ENCODE measurements at regions not wholly inside any gene's neighbourhood (a gene's known extent, or its start where the extent isn't known, plus 50 kb on each side); places are given as distances from the start of the nearest gene placed in this dataset.

DNA sequence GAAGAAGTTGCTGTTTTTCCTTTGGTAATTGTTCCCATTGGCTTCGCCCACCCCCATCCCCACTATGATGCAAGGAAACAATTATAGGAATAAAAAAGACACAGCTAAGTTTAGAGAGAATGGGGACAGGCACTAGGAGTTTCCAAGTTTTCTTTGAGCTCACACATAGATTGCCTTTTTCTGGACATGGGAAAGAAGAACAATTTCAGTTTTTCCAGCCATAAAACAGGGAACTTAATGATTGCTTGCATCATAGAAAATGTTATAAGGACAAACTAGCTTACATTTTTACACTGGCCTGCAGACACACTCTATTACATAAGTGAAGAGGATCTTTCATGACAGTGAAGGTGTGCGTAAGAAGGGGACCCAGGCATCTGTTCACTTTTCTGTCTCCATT lies 142.3 kb upstream of the ZFHX3 start:
- H3K9me1 ChIP-seq (ENCODE audit: control insufficient read depth, extremely low read depth, insufficient read depth, low read length) = no peaks in the 10 kb centered on the region
- FAIRE-seq = no peak
- H3K4me2 ChIP-seq (ENCODE audit: control insufficient read depth, extremely low read depth, insufficient read depth, low read depth, low read length) = no peak overlapping the region
- H4K20me1 ChIP-seq (ENCODE audit: control insufficient read depth, extremely low read depth, insufficient read depth, low read length) = no peaks in the 10 kb centered on the region
- peaks cover 8% of the 10 kb centered on the region for H3K27me3 ChIP-seq (ENCODE audit: control insufficient read depth, extremely low read depth, insufficient read depth, low read length)
- no peaks in the 10 kb centered on the region for H3K36me3 ChIP-seq (ENCODE audit: control insufficient read depth in 2 of 2, extremely low read depth in 1 of 2, insufficient read depth in 2 of 2, low read length in 2 of 2)
- H3K9ac ChIP-seq (ENCODE audit: control insufficient read depth, extremely low read depth, insufficient read depth, low read length) = no peak overlapping the region
- no peak overlapping the region for H3K4me3 ChIP-seq (ENCODE audit: control insufficient read depth in 2 of 3, extremely low read depth in 1 of 3, insufficient read depth in 2 of 3, low read depth in 1 of 3, low read length in 3 of 3)
- H3K79me2 ChIP-seq (ENCODE audit: control insufficient read depth, insufficient read depth, low read length) = no peaks in the 10 kb centered on the region
- no peak for DNase-seq (ENCODE audit: low read depth, low spot score)
- H2AFZ ChIP-seq (ENCODE audit: control insufficient read depth, low read length) = no peak overlapping the region
- no peaks in the 10 kb centered on the region for H3K9me3 ChIP-seq (ENCODE audit: control insufficient read depth, low read depth, low read length)
- dilution Hi-C loops (cut with MboI; ENCODE audit: extremely low pct_ligation_motif_present, low sequenced_read_pairs) = no loop called here
- no peaks in the 10 kb centered on the region for H3K4me1 ChIP-seq (ENCODE audit: control insufficient read depth, extremely low read depth, insufficient read depth, low read length)
- H3K27ac ChIP-seq (ENCODE audit: control insufficient read depth, insufficient read depth, low read length) = no peak overlapping the region
- TF ChIP-seq, protein P1, sequence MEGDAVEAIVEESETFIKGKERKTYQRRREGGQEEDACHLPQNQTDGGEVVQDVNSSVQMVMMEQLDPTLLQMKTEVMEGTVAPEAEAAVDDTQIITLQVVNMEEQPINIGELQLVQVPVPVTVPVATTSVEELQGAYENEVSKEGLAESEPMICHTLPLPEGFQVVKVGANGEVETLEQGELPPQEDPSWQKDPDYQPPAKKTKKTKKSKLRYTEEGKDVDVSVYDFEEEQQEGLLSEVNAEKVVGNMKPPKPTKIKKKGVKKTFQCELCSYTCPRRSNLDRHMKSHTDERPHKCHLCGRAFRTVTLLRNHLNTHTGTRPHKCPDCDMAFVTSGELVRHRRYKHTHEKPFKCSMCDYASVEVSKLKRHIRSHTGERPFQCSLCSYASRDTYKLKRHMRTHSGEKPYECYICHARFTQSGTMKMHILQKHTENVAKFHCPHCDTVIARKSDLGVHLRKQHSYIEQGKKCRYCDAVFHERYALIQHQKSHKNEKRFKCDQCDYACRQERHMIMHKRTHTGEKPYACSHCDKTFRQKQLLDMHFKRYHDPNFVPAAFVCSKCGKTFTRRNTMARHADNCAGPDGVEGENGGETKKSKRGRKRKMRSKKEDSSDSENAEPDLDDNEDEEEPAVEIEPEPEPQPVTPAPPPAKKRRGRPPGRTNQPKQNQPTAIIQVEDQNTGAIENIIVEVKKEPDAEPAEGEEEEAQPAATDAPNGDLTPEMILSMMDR (optimal IDR thresholded peaks at IDR 0.05 in 1 of 3, IDR thresholded peaks at IDR 0.05 in 1 of 3, conservative IDR thresholded peaks at IDR 0.05 in 1 of 3; ENCODE audit: extremely low read depth in 1 of 3, insufficient read depth in 2 of 3, low read length in 3 of 3) = no peak
- TF ChIP-seq EZH2 (IDR thresholded peaks at IDR 0.05; ENCODE audit: low read length) = no peak

DNA sequence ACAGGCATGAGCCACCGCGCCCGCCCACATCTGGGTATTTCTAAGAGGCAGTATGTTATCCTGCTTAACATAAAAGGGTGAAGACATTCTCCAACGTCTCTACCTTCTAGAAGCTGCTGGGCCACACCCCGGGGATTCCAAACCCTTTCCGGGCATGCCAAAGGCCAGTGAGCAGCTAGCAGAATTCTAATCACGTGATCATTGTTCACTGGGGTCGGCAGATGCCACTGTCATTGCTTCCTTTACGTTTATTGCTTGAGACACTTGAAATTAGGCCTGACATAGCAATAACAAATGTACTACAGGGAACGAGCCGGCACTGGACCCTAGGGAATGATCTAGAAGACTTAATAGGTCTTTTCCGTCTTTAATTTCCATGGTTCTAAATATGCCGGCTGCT lies 141.2 kb upstream of the ZFHX3 start:
- no peak for TF ChIP-seq EZH2 (IDR thresholded peaks at IDR 0.05; ENCODE audit: low read length)
- TF ChIP-seq, protein P1 (optimal IDR thresholded peaks at IDR 0.05 in 1 of 3, IDR thresholded peaks at IDR 0.05 in 1 of 3, conservative IDR thresholded peaks at IDR 0.05 in 1 of 3; ENCODE audit: extremely low read depth in 1 of 3, insufficient read depth in 2 of 3, low read length in 3 of 3) = no peak
- DNase-seq (ENCODE audit: low read depth, low spot score) = no peak
- no peaks in the 10 kb centered on the region for H3K79me2 ChIP-seq (ENCODE audit: control insufficient read depth, insufficient read depth, low read length)
- no peaks in the 10 kb centered on the region for H3K9me3 ChIP-seq (ENCODE audit: control insufficient read depth, low read depth, low read length)
- no peak overlapping the region for H3K27ac ChIP-seq (ENCODE audit: control insufficient read depth, insufficient read depth, low read length)
- no peak overlapping the region for H3K4me2 ChIP-seq (ENCODE audit: control insufficient read depth, extremely low read depth, insufficient read depth, low read depth, low read length)
- FAIRE-seq = no peak
- H2AFZ ChIP-seq (ENCODE audit: control insufficient read depth, low read length) = no peak overlapping the region
- H3K4me1 ChIP-seq (ENCODE audit: control insufficient read depth, extremely low read depth, insufficient read depth, low read length) = no peaks in the 10 kb centered on the region
- no peak overlapping the region for H3K4me3 ChIP-seq (ENCODE audit: control insufficient read depth in 2 of 3, extremely low read depth in 1 of 3, insufficient read depth in 2 of 3, low read depth in 1 of 3, low read length in 3 of 3)
- no peaks in the 10 kb centered on the region for H3K9me1 ChIP-seq (ENCODE audit: control insufficient read depth, extremely low read depth, insufficient read depth, low read length)
- H3K36me3 ChIP-seq (ENCODE audit: control insufficient read depth in 2 of 2, extremely low read depth in 1 of 2, insufficient read depth in 2 of 2, low read length in 2 of 2) = no peaks in the 10 kb centered on the region
- dilution Hi-C loops (cut with MboI; ENCODE audit: extremely low pct_ligation_motif_present, low sequenced_read_pairs) = no loop called here
- peaks cover 8% of the 10 kb centered on the region for H3K27me3 ChIP-seq (ENCODE audit: control insufficient read depth, extremely low read depth, insufficient read depth, low read length)
- no peak overlapping the region for H3K9ac ChIP-seq (ENCODE audit: control insufficient read depth, extremely low read depth, insufficient read depth, low read length)
- no peaks in the 10 kb centered on the region for H4K20me1 ChIP-seq (ENCODE audit: control insufficient read depth, extremely low read depth, insufficient read depth, low read length)

Data from keratinocyte (primary cell).